RWPE2 (cell line): ENCODE measurements at regions not wholly inside any gene's neighbourhood (a gene's known extent, or its start where the extent isn't known, plus 50 kb on each side); places are given as distances from the start of the nearest gene placed in this dataset.
"Not testable (repeated sequence)": the region's sequence is repeated elsewhere in the genome, so short reads cannot be mapped to it uniquely, and the experiment has no call there.

Experiments used
- ATAC-seq: fragments of 200-7000 bp; cut with Tn5 transposase; 3 replicates; pipeline ENCODE4 v1.9.1; 2021; ENCODE audit warnings: low read depth
- DNase-seq: peaks from one replicate; pipeline ENCODE4 v3.0.0-alpha.2; 2020; ENCODE audit warnings: low spot score
- H3K27ac ChIP-seq: fragments of 450-650 bp; 2 replicates; pipeline ENCODE4 v1.5.1; 2017; ENCODE audit warnings: mild to moderate bottlenecking; ENCODE audit not compliant: poor library complexity, severe bottlenecking
- H3K27me3 ChIP-seq: fragments of 250-450 bp; sonication (Bioruptor Pico); 2 replicates; pipeline ENCODE4 v1.5.1; 2021; ENCODE audit warnings: mild to moderate bottlenecking, moderate library complexity; ENCODE audit not compliant: insufficient read depth, poor library complexity, severe bottlenecking
- H3K36me3 ChIP-seq: fragments of 250-450 bp; sonication (Bioruptor Pico); 2 replicates; pipeline ENCODE4 v1.5.1; 2020; ENCODE audit warnings: low read depth, mild to moderate bottlenecking, moderate library complexity
- H3K4me1 ChIP-seq: fragments of 250-450 bp; sonication (Bioruptor Pico); 2 replicates; pipeline ENCODE4 v1.5.1; 2021; ENCODE audit warnings: mild to moderate bottlenecking, moderate library complexity; ENCODE audit not compliant: insufficient read depth, poor library complexity, severe bottlenecking
- H3K4me3 ChIP-seq: fragments of 250-450 bp; sonication (Bioruptor Pico); 2 replicates; pipeline ENCODE4 v1.5.1; 2021; ENCODE audit warnings: mild to moderate bottlenecking, moderate library complexity; ENCODE audit not compliant: severe bottlenecking
- H3K9me3 ChIP-seq: fragments of 250-450 bp; sonication (Bioruptor Pico); 2 replicates; pipeline ENCODE4 v1.5.1; 2021; ENCODE audit warnings: mild to moderate bottlenecking, moderate library complexity; ENCODE audit not compliant: severe bottlenecking
- CTCF ChIP-seq: fragments of 450-650 bp; IDR thresholded peaks from one replicate; pipeline ENCODE4 v1.5.1; 2017; ENCODE audit warnings: mild to moderate bottlenecking, moderate library complexity; ENCODE audit not compliant: poor library complexity, severe bottlenecking

- H3K36me3 ChIP-seq: no peaks in the 10 kb centered on the region
- no peak for ATAC-seq
Observed at GRCh38 chr2:8606226-8606625, 75.6 kb upstream of the ID2 start.

GRCh38 chr2:8606649-8607550 is 75.0 kb upstream of the ID2 start:
- TF ChIP-seq CTCF: no peak
- peaks cover 5% of the 10 kb centered on the region for H3K4me1 ChIP-seq
- H3K27ac ChIP-seq: no peak overlapping the region
- ATAC-seq: no peak
- no peaks in the 10 kb centered on the region for H3K27me3 ChIP-seq
- peaks cover 2% of the 10 kb centered on the region for H3K9me3 ChIP-seq
- no peak overlapping the region for H3K4me3 ChIP-seq
- no peaks in the 10 kb centered on the region for H3K36me3 ChIP-seq
- DNase-seq: no peak

More at GRCh38 chr2:8606226-8606625, 75.6 kb upstream of the ID2 start:
- DNase-seq: no peak
- H3K4me1 ChIP-seq: peaks cover 5% of the 10 kb centered on the region
- H3K9me3 ChIP-seq: peaks cover 2% of the 10 kb centered on the region
- H3K4me3 ChIP-seq: no peak overlapping the region
- no peaks in the 10 kb centered on the region for H3K27me3 ChIP-seq
- no peak for TF ChIP-seq CTCF
- no peak overlapping the region for H3K27ac ChIP-seq

DNA sequence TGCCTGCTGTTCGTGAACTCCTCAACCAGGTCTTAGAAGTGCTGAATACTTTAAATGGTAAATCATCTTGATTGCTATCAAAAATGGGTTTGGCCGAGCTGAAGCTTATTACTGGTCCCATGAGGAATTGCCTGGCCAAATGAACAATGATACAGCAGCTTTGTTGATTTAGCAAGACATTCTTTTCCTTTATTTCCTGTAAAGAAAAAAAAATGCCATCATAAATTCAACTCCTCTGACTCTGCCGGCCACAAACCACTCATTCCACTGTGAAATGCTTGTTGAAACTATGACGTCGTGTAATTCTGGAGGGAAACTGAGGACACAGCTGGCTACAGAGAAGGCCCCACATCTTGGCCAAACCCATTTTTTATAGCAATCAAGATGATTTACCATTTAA is 74.2 kb upstream of the ID2 start:
- no peak overlapping the region for H3K27ac ChIP-seq
- no peak overlapping the region for H3K4me3 ChIP-seq
- no peak for TF ChIP-seq CTCF
- H3K27me3 ChIP-seq: no peaks in the 10 kb centered on the region
- no peak for ATAC-seq
- H3K36me3 ChIP-seq: no peaks in the 10 kb centered on the region
- H3K4me1 ChIP-seq: peaks cover 4% of the 10 kb centered on the region
- peaks cover 2% of the 10 kb centered on the region for H3K9me3 ChIP-seq
- DNase-seq: no peak

DNA sequence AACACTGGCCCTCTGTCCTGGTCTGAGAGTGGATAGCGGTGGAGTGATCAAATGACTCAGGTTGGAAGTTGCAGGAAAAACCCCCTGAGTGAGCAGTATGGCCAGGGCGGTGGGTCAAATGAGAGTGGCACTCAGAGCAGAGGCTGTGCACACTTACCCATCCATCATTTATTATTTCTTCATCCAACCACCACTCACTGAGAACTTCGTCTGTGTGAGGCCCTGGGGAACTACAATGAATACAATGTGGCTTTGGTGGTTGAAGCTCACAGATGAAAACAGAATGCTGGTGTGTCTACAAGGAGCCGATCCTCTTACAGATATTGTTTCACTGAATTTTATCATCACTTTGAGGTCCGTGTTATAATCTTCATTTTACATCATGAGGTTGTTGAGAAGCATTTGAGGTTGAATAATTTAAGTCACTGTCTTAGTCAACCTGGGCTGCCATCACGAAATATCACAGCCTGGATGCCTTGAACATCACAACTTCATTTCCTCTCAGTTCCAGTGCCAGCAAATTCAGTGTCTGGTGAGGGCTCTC is 73.4 kb upstream of the ID2 start:
- ATAC-seq (no peak), DNase-seq (no peak)
- Histone ChIP-seq H3K27me3 (no peaks in the 10 kb centered on the region), H3K27ac (no peak overlapping the region), H3K9me3 (peaks cover 2% of the 10 kb centered on the region), H3K36me3 (no peaks in the 10 kb centered on the region), H3K4me3 (no peak overlapping the region), H3K4me1 (no peaks in the 10 kb centered on the region)
- TF ChIP-seq CTCF: no peak

- ATAC-seq (no peak), DNase-seq (no peak)
- no peak for TF ChIP-seq CTCF
- Histone ChIP-seq H3K36me3 (no peaks in the 10 kb centered on the region), H3K27me3 (no peaks in the 10 kb centered on the region), H3K9me3 (peaks cover 2% of the 10 kb centered on the region), H3K4me3 (no peak overlapping the region), H3K27ac (no peak overlapping the region), H3K4me1 (no peaks in the 10 kb centered on the region)
Observed at GRCh38 chr2:8609357-8609811, 72.5 kb upstream of the ID2 start.

DNA sequence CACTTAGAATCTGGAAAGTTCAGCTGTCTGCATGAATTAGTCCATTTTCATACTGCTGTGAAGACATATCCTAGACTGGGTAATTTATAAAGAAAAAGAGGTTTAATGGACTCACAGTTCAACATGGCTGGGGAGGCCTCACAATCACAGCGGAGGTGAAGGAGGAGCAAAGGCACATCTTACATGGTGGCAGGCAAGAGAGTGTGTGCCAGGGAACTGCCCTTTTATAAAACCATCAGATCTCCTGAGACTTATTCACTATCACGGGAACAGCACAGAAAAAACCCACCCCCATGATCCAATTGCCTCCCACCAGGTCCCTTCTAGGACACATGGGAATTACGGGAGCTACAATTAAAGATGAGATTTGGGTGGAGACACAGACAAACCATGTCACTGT is 71.1 kb upstream of the ID2 start:
- H3K4me3 ChIP-seq, H3K27ac ChIP-seq, H3K4me1 ChIP-seq, DNase-seq, H3K9me3 ChIP-seq, H3K36me3 ChIP-seq, H3K27me3 ChIP-seq, ATAC-seq: not testable (repeated sequence)
